Activated CD4-positive, alpha-beta T cell treated with anti-CD3 and anti-CD28 coated beads, Interleukin-2, amount 10 ng/mL, durations not matched to agents 7 days and 5 days (primary cell): ENCODE measurements at regions not wholly inside any gene's neighbourhood (a gene's known extent, or its start where the extent isn't known, plus 50 kb on each side); places are given as distances from the start of the nearest gene placed in this dataset.

Source experiments
- CTCF ChIA-PET: fragments of 350-600 bp; sonication (Branson Sonifier 250); formaldehyde crosslinking; loops from one replicate; lab custom pipeline; 2021; ENCODE audit warnings: antibody characterized with exemption; lab: Charles Lee
- POLR2A ChIA-PET: fragments of 350-600 bp; sonication (Branson Sonifier 250); formaldehyde crosslinking; loops from one replicate; lab custom pipeline; 2021; ENCODE audit warnings: antibody characterized with exemption; lab: Charles Lee
- DNase-seq: peaks from one replicate; pipeline ENCODE4 v3.0.0-alpha.2; 2020
- H3K27ac Mint-ChIP-seq: one replicate; pipeline ENCODE4 v1.8.0; 2021; ENCODE audit warnings: mild to moderate bottlenecking, moderate library complexity, mixed read lengths
- H3K27me3 Mint-ChIP-seq: one replicate; pipeline ENCODE4 v1.8.0; 2021; ENCODE audit warnings: mixed read lengths
- H3K36me3 Mint-ChIP-seq: one replicate; pipeline ENCODE4 v1.8.0; 2021; ENCODE audit warnings: low read depth, mixed read lengths
- H3K4me1 Mint-ChIP-seq: one replicate; pipeline ENCODE4 v1.8.0; 2021; ENCODE audit warnings: mixed read lengths
- H3K4me3 Mint-ChIP-seq: one replicate; pipeline ENCODE4 v1.8.0; 2021; ENCODE audit warnings: mild to moderate bottlenecking, moderate library complexity, mixed read lengths
- H3K9me3 Mint-ChIP-seq: one replicate; pipeline ENCODE4 v1.8.0; 2021; ENCODE audit warnings: mixed read lengths

DNA sequence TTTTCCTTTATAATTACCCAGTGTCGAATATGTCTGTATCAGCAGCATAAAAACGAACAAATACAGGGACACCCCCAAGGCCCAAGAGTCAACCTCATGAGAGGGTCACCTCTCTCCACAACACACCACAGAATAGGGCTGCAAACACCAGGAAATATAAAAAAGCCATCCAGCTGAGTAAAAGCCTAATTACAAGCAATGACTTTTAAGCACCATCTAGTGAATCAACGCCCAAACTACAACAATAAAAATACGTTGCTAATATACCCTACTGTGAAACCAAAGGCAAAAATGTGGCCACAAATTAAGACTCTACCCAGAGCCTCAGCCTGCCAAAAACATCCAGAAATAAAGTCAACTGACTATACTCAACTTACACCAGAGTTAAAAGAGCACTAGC lies 817.9 kb upstream of the NEGR1 start:
- POLR2A ChIA-PET = no interaction called here
- H3K27me3 Mint-ChIP-seq = no peaks in the 10 kb centered on the region
- no peak for DNase-seq
- no peak overlapping the region for H3K4me3 Mint-ChIP-seq
- no peaks in the 10 kb centered on the region for H3K36me3 Mint-ChIP-seq
- CTCF ChIA-PET = no interaction called here
- H3K4me1 Mint-ChIP-seq = no peaks in the 10 kb centered on the region
- no peak overlapping the region for H3K27ac Mint-ChIP-seq
- peaks cover 7% of the 10 kb centered on the region for H3K9me3 Mint-ChIP-seq

DNA sequence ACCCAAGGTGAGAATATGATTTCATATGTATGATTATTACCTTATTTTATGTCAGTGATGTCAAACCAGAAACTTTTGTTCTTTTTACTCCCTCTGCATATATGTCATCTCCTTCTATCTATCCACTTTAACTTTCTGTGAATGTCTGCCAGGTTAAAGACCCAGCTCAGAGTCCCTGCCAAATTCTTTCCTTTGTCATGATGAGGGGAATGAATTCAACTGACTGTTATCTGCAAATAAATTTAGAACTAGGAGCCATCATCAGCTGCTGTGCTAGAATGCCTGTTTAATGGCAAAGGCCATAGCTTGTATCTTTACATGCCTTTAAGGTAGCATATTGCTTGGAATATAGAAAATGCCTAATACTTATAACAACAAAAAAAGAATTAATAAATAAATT lies 815.6 kb upstream of the NEGR1 start:
- H3K27me3 Mint-ChIP-seq = no peaks in the 10 kb centered on the region
- H3K9me3 Mint-ChIP-seq = peaks cover 5% of the 10 kb centered on the region
- H3K36me3 Mint-ChIP-seq = no peaks in the 10 kb centered on the region
- H3K27ac Mint-ChIP-seq = no peak overlapping the region
- no peak overlapping the region for H3K4me3 Mint-ChIP-seq
- DNase-seq = no peak
- ChIA-PET CTCF (no interaction called here), POLR2A (no interaction called here)
- no peaks in the 10 kb centered on the region for H3K4me1 Mint-ChIP-seq

DNA sequence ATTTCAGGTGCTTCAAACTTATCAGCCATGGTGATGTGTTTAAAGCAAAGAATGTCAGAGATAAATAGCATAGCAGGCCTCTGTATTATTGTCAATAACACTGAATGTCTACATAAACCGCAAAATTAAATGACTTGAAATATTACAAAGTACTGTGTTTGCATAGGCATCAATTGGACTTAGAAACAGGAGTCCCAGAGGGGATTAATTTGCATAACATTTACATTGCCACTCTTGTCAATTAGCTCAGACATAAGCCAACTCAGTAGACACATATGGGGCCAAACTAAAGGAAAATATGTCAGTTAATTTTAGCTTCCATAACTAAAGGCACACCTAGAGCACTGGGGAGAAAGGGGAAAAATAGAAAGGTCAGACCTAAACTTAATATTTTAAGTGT lies 814.5 kb upstream of the NEGR1 start:
- no peaks in the 10 kb centered on the region for H3K36me3 Mint-ChIP-seq
- no peak overlapping the region for H3K27ac Mint-ChIP-seq
- DNase-seq = no peak
- no peak overlapping the region for H3K4me3 Mint-ChIP-seq
- POLR2A ChIA-PET = no interaction called here
- CTCF ChIA-PET = no interaction called here
- no peaks in the 10 kb centered on the region for H3K4me1 Mint-ChIP-seq
- H3K27me3 Mint-ChIP-seq = no peaks in the 10 kb centered on the region
- peaks cover 8% of the 10 kb centered on the region for H3K9me3 Mint-ChIP-seq

DNA sequence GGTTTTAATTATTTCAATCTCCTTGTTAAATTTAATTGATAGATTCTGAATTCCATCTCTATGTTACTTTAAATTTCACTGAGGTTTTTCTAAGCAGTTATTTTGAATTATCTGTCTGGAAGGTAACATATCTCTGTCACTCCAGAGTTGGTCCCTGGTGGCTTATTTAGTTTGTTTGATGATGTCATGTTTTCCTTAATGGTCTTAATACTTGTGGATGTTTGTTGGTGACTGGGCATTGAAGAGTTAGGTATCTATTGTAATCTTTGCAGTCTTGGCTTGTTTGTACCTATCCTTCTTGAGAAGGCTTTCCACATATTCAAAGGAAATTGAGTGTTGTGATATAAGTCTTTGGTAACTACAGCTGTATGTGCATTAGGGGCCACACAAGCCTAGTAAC lies 810.0 kb upstream of the NEGR1 start:
- Mint-ChIP-seq H3K9me3 (peaks cover 11% of the 10 kb centered on the region), H3K4me3 (no peak overlapping the region), H3K27ac (no peak overlapping the region), H3K36me3 (no peaks in the 10 kb centered on the region), H3K4me1 (no peaks in the 10 kb centered on the region), H3K27me3 (no peaks in the 10 kb centered on the region)
- POLR2A ChIA-PET = no interaction called here
- DNase-seq = no peak
- CTCF ChIA-PET = no interaction called here

DNA sequence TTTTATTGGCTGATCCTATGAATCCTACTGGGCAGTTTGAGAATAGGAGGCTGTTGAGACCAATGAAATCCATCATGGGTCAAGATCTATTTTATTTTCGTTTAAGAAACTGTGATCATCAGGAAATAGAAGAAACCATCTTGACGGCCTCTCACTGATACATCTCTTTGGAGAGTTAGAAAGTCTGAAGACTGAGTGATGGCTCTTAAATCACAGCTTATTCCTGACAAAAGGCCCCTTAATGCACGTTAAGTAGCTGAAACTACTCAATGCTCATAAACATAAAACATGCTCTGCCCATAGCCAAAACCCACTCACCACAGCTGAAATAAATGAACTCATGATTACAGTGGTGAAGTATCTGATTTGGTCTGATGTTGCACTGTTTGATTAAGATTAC lies 784.5 kb upstream of the NEGR1 start:
- Mint-ChIP-seq H3K9me3 (peaks cover 8% of the 10 kb centered on the region), H3K36me3 (no peaks in the 10 kb centered on the region), H3K27ac (no peak overlapping the region), H3K4me3 (no peak overlapping the region), H3K4me1 (no peaks in the 10 kb centered on the region), H3K27me3 (no peaks in the 10 kb centered on the region)
- ChIA-PET CTCF (no interaction called here), POLR2A (no interaction called here)
- DNase-seq = no peak

DNA sequence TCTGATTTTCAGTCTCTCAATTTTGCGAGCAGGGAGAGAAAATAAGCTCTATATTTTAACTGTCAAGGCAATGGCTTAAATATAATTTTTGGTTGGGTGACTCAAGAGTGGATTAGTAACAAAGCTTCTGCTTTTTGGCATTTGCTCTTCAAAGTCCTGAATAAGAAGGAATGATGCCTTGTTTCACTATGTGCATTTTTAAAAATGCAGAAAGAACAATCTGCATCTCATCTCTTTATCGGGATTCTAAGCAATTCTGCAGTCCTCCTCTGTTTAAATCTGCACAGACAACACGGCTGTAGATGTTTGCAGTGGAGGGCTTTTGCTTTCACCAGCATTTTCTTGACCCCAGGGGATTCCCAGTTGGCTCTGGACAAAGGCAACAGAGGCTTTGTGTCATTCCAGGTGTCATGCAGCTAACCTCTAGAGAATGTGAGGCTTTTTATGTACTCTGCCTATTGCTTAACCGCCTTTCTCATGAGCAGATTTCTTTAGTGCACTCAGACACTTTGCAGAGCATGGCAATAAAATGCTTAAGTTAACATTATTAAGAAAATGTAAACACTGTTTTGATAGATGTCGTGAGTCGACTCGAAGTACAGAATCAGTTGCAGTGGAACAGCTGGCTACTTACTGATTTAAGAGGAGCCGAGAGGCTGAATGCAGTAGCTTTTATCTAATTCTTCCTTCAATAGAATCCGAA lies 783.2 kb upstream of the NEGR1 start:
- ChIA-PET POLR2A (no interaction called here), CTCF (no interaction called here)
- H3K27me3 Mint-ChIP-seq = no peaks in the 10 kb centered on the region
- no peak overlapping the region for H3K4me3 Mint-ChIP-seq
- H3K36me3 Mint-ChIP-seq = no peaks in the 10 kb centered on the region
- peaks cover 9% of the 10 kb centered on the region for H3K9me3 Mint-ChIP-seq
- H3K4me1 Mint-ChIP-seq = no peaks in the 10 kb centered on the region
- H3K27ac Mint-ChIP-seq = no peak overlapping the region
- no peak for DNase-seq

DNA sequence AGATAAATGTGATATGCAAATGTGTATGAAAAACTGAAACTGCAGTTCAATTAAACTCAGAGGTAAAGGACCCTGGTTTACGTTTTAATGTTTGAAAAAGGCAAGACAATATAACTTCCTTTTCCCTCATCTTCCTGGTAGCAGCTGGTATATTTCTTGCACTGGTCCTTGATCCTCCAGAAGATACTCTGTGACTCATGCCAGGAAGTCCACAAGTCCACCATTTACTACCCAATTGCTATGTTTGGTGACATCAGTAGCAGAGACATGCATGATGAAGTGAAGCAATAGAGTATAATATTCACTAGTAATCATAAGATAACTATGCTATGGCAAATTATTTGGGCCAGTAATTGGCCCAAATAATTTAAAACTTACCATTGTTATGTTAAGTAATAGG lies 774.5 kb upstream of the NEGR1 start:
- H3K27ac Mint-ChIP-seq = no peak overlapping the region
- H3K27me3 Mint-ChIP-seq = no peaks in the 10 kb centered on the region
- ChIA-PET CTCF (no interaction called here), POLR2A (no interaction called here)
- H3K36me3 Mint-ChIP-seq = no peaks in the 10 kb centered on the region
- no peak for DNase-seq
- H3K4me3 Mint-ChIP-seq = no peak overlapping the region
- H3K9me3 Mint-ChIP-seq = peaks cover 13% of the 10 kb centered on the region
- H3K4me1 Mint-ChIP-seq = no peaks in the 10 kb centered on the region

DNA sequence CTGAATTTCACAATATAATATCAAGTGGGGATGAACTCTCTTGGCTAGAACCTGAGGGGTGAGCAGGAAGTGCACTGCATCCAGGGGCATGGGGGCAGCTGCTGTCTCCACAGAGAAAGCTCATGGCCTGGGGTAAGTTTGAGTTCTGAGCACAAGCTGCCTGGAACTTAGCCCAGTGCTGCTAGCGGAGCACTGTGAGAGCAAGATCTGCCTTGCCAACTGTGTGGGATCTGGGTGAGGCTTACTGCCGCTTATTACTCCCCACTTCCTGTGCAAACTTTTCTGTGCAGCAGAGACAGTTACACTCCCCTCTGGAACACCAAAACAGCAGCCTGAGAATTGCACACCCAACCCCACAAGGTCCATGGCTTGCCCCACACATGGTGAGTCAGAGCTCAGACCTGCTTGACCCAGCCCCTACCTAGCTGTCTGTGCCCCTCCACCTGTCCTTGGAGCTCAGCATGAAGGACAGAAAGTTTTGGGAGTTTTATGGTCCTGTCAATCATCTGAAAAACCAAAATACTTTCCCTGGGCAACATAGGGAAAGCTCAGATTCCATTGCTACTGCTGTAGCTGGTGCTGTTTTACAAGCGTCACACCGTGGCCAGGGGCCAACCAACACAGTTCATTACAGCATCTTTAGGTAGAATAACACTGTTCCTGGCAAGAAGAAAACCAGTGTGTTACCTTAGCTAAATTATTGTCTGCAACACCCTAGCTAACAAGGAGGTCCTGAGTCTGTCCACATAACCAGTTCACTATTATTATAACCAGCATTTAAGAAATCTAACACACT lies 762.1 kb upstream of the NEGR1 start:
- DNase-seq = no peak
- H3K4me3 Mint-ChIP-seq = no peak overlapping the region
- no peaks in the 10 kb centered on the region for H3K36me3 Mint-ChIP-seq
- ChIA-PET CTCF (no interaction called here), POLR2A (no interaction called here)
- H3K27me3 Mint-ChIP-seq = no peaks in the 10 kb centered on the region
- no peaks in the 10 kb centered on the region for H3K9me3 Mint-ChIP-seq
- H3K4me1 Mint-ChIP-seq = no peaks in the 10 kb centered on the region
- H3K27ac Mint-ChIP-seq = no peak overlapping the region

DNA sequence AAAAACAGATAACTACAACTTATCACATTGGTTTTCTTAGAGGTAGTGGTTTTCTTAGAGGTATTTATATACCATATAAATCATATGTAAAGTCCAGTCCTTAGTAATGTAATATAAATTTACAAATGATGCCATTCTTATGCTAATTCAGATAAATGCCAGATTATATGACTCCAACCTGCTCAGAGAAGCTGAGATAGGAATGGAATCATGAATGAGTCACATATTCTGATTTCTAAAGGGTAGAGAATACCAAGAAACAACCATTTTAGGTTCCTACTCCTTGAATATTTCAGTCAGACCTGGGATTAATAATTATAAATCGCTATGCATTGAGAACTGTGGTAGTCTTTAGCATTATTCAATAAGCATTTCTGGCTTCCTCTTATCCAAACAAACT lies 760.1 kb upstream of the NEGR1 start:
- Mint-ChIP-seq H3K4me3 (no peak overlapping the region), H3K27me3 (no peaks in the 10 kb centered on the region), H3K4me1 (no peaks in the 10 kb centered on the region), H3K36me3 (no peaks in the 10 kb centered on the region), H3K9me3 (no peaks in the 10 kb centered on the region), H3K27ac (no peak overlapping the region)
- ChIA-PET POLR2A (no interaction called here), CTCF (no interaction called here)
- DNase-seq = no peak

DNA sequence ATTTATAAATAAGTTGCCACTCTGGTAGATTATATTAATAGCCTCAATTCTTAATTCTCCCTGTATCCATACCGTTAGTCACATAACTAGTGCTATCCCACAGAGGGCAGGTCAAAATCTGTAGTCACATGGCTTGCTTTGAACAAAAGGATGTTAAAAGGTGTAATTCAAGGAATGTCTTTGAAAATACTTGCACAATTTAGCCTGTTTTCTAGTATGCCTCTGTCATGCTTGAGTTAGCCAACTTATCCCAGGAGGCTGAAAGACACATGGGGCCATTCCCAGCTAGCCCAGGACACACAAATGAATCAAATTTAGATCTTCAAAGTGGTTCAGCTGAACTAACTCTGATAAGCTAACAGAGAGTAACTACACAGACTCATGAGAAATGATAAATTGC lies 758.5 kb upstream of the NEGR1 start:
- H3K4me1 Mint-ChIP-seq = no peaks in the 10 kb centered on the region
- no peaks in the 10 kb centered on the region for H3K9me3 Mint-ChIP-seq
- DNase-seq = no peak
- H3K4me3 Mint-ChIP-seq = no peak overlapping the region
- ChIA-PET CTCF (no interaction called here), POLR2A (no interaction called here)
- H3K27ac Mint-ChIP-seq = no peak overlapping the region
- no peaks in the 10 kb centered on the region for H3K36me3 Mint-ChIP-seq
- H3K27me3 Mint-ChIP-seq = no peaks in the 10 kb centered on the region

DNA sequence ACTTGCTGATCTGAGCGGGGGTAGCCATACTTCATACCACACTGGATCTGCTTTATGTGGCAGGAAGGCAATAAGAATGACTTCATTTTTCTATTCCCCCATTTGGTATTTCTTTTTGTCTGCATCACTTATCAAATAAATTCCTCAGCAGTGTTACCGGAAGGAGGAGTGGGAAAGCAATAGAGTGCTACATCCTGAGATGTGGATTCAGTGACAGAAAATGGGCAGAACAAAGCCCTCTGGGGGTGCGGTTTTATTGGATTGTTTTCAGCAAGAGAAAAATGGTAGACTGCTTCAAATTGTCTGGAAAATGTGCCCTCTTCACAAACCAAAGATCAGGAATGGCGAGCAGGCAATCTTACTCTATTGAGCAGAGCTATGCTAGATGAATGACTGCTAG lies 751.9 kb upstream of the NEGR1 start:
- Mint-ChIP-seq H3K27me3 (no peaks in the 10 kb centered on the region), H3K4me3 (no peak overlapping the region), H3K36me3 (no peaks in the 10 kb centered on the region), H3K4me1 (no peaks in the 10 kb centered on the region), H3K27ac (no peak overlapping the region), H3K9me3 (no peaks in the 10 kb centered on the region)
- ChIA-PET CTCF (no interaction called here), POLR2A (no interaction called here)
- no peak for DNase-seq

DNA sequence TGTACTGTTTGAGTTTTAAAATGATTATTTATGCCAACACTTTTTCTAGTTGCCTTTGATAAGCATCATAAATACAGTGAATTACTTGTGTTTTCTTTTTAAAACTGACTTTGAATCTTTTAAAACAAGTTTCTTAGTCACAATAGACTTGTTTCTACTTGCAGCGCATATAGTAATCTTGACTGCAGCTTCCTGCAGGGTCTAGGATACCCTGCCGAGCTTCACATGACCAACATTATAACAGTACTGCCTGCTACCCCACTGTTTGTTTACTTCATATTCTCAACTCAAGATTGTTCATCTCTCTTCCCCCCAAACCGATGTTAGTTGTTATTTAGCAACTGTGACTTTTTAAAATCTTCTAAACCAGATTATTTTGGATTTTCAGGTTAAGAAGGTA lies 751.3 kb upstream of the NEGR1 start:
- Mint-ChIP-seq H3K4me3 (no peak overlapping the region), H3K27ac (no peak overlapping the region), H3K9me3 (no peaks in the 10 kb centered on the region), H3K4me1 (no peaks in the 10 kb centered on the region), H3K27me3 (no peaks in the 10 kb centered on the region), H3K36me3 (no peaks in the 10 kb centered on the region)
- ChIA-PET CTCF (no interaction called here), POLR2A (no interaction called here)
- no peak for DNase-seq

DNA sequence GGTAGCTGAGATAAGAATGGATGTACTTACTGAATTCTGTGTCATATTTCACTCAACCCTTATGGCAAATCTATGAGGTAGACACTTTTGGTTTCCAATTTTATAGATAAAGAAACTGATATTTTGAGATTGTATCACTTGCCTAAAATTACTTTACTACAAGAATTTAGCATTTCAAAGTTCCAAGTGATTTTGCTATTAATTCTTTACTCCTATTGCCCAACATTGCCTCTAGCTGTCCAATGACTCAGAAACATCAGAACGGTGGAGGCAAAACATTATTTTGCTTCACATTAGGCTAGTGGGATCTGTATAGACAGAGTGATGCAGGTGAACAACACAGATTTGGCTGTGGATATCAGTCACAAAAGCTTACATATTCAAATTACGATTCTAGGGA lies 747.2 kb upstream of the NEGR1 start:
- CTCF ChIA-PET = no interaction called here
- DNase-seq = no peak
- Mint-ChIP-seq H3K4me1 (no peaks in the 10 kb centered on the region), H3K27ac (no peak overlapping the region), H3K36me3 (no peaks in the 10 kb centered on the region), H3K4me3 (no peak overlapping the region), H3K9me3 (no peaks in the 10 kb centered on the region), H3K27me3 (no peaks in the 10 kb centered on the region)
- POLR2A ChIA-PET = no interaction called here

DNA sequence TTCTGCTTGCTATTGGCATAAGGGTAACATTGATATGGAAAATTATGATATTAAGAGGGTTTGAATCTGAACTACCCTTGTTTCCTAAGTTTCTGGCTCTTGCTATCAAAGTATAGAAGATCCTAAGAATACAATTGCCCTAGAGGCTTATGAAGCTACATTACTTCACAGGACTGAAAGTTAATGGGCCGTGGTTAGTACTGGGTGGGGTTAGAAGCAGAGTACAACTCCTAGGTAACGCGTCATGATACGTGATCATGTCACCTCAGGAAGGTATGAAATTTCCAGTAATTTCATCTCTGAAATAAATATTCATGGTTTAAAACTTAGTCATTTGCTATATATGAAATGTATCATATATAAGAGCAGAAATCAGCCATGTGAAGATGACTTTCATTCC lies 743.8 kb upstream of the NEGR1 start:
- no peak overlapping the region for H3K27ac Mint-ChIP-seq
- no peak for DNase-seq
- H3K4me3 Mint-ChIP-seq = no peak overlapping the region
- CTCF ChIA-PET = no interaction called here
- no peaks in the 10 kb centered on the region for H3K27me3 Mint-ChIP-seq
- no peaks in the 10 kb centered on the region for H3K4me1 Mint-ChIP-seq
- H3K36me3 Mint-ChIP-seq = no peaks in the 10 kb centered on the region
- POLR2A ChIA-PET = no interaction called here
- H3K9me3 Mint-ChIP-seq = no peaks in the 10 kb centered on the region
